DOHH2 (cell line): ENCODE measurements at regions not wholly inside any gene's neighbourhood (a gene's known extent, or its start where the extent isn't known, plus 50 kb on each side); places are given as distances from the start of the nearest gene placed in this dataset.

ENCODE experiments used
- H3F3A ChIP-seq: fragments of 200-600 bp; sonication (generic), shearing (Covaris generic); 2 replicates; pipeline ENCODE4 v1.6.0; 2016; ENCODE audit warnings: antibody characterized with exemption, mild to moderate bottlenecking; ENCODE audit not compliant: control insufficient read depth, insufficient read depth
- H3K27ac ChIP-seq: fragments of 200-600 bp; sonication (generic); 2 replicates; pipeline ENCODE4 v1.5.1; 2014; ENCODE audit warnings: low read depth, mild to moderate bottlenecking, low read length, moderate library complexity
- H3K27me3 ChIP-seq: fragments of 200-600 bp; sonication (generic); 2 replicates; pipeline ENCODE4 v1.6.1; 2014; ENCODE audit warnings: mild to moderate bottlenecking, low read length, mixed read lengths; ENCODE audit not compliant: control insufficient read depth
- H3K36me3 ChIP-seq: fragments of 200-600 bp; sonication (generic); 2 replicates; pipeline ENCODE4 v1.6.1; 2014; ENCODE audit warnings: mild to moderate bottlenecking, low read length, moderate library complexity, mixed read lengths; ENCODE audit not compliant: control insufficient read depth
- H3K4me1 ChIP-seq: fragments of 200-600 bp; sonication (generic); 2 replicates; pipeline ENCODE4 v1.6.1; 2014; ENCODE audit warnings: mild to moderate bottlenecking, low read length, mixed read lengths; ENCODE audit not compliant: control insufficient read depth
- H3K4me2 ChIP-seq: fragments of 200-600 bp; sonication (generic); 2 replicates; pipeline ENCODE4 v1.6.0; 2014; ENCODE audit warnings: mild to moderate bottlenecking, low read length, moderate library complexity
- H3K4me3 ChIP-seq: fragments of 200-600 bp; sonication (generic); 2 replicates; pipeline ENCODE4 v1.5.1; 2014; ENCODE audit warnings: mild to moderate bottlenecking, low read length, mixed read lengths
- H3K79me2 ChIP-seq: fragments of 200-600 bp; sonication (generic); 2 replicates; pipeline ENCODE4 v1.6.1; 2014; ENCODE audit warnings: mild to moderate bottlenecking, low read length, mixed read lengths; ENCODE audit not compliant: control insufficient read depth
- H3K9me2 ChIP-seq: fragments of 200-600 bp; sonication (generic); replicated peaks from 2 replicates; pipeline ENCODE4 v1.6.1; 2014; ENCODE audit warnings: mild to moderate bottlenecking, low read length, mixed read lengths; ENCODE audit not compliant: control insufficient read depth
- H3K9me3 ChIP-seq: fragments of 200-600 bp; sonication (generic); 2 replicates; pipeline ENCODE4 v1.6.1; 2014; ENCODE audit warnings: antibody characterized with exemption, low read length, mixed read lengths; ENCODE audit not compliant: control insufficient read depth, insufficient read depth
- H4K20me1 ChIP-seq: fragments of 200-600 bp; sonication (generic); 2 replicates; pipeline ENCODE4 v1.6.0; 2014; ENCODE audit warnings: low read depth, mild to moderate bottlenecking, antibody characterized with exemption, low read length, moderate library complexity; ENCODE audit not compliant: control insufficient read depth, insufficient read depth
- CTCF ChIP-seq: fragments of 200-600 bp; sonication (generic); IDR thresholded peaks from one replicate; pipeline ENCODE4 v1.5.1; 2014; ENCODE audit warnings: antibody characterized with exemption, mild to moderate bottlenecking, low read depth, low read length; ENCODE audit not compliant: poor library complexity, severe bottlenecking
- EZH2phosphoT487 ChIP-seq: fragments of 200-600 bp; sonication (generic); IDR thresholded peaks from 2 replicates; pipeline ENCODE4 v1.6.1; 2017; ENCODE audit warnings: borderline replicate concordance, mild to moderate bottlenecking, antibody characterized with exemption, low read length, moderate library complexity, mixed read lengths

DNA sequence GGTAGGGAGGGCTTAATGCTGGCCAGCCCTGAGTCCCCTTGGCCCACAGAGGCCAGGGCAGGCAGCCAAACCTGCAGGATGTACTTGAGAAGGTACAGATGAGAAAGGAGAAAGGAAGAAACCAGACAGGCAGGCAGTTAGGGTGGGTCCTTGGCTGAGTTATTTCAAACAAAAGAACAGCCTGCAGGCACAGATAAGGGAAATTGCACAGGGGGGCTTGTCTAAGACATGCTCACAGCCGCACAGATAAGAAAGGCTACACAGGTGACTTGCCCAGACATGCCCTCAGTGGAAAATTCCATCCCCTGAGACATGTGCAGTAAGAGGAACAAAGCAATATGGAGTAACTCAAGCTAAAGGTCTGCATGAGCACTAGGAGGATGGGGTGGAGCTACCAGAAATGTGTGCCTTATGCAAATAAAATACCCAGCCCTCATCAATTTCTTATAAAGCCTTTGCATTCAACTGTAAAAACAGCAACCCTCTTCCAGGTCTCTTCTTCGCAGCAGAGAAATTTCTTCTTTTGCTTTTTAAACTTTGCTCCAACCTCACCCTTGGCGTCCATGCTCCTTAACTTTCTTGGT, 158.2 kb upstream of the RGS6 start:
- no peak for TF ChIP-seq CTCF
- TF ChIP-seq EZH2phosphoT487: no peak

GRCh38 chr14:71776471-71777360, 155.5 kb upstream of the RGS6 start:
- Histone ChIP-seq H3F3A (no peaks in the 10 kb centered on the region), H3K27me3 (no peaks in the 10 kb centered on the region), H3K4me2 (no peak overlapping the region), H3K9me3 (0 out of 2 replicates have a peak, but pooled peaks cover 7% of the 10 kb centered on the region), H3K79me2 (no peaks in the 10 kb centered on the region), H4K20me1 (no peaks in the 10 kb centered on the region), H3K9me2 (no peaks in the 10 kb centered on the region), H3K27ac (no peak overlapping the region), H3K4me1 (no peaks in the 10 kb centered on the region), H3K4me3 (no peak overlapping the region), H3K36me3 (no peaks in the 10 kb centered on the region)
- TF ChIP-seq CTCF (no peak), EZH2phosphoT487 (no peak)

More for the DNA sequence above, 158.2 kb upstream of the RGS6 start:
- no peaks in the 10 kb centered on the region for H3K36me3 ChIP-seq
- H3K9me3 ChIP-seq: 0 out of 2 replicates have a peak, but pooled peaks cover 7% of the 10 kb centered on the region
- H3K79me2 ChIP-seq: no peaks in the 10 kb centered on the region
- H3K4me3 ChIP-seq: no peak overlapping the region
- no peaks in the 10 kb centered on the region for H3K4me1 ChIP-seq
- no peaks in the 10 kb centered on the region for H3F3A ChIP-seq
- no peaks in the 10 kb centered on the region for H4K20me1 ChIP-seq
- H3K27ac ChIP-seq: no peak overlapping the region
- no peak overlapping the region for H3K4me2 ChIP-seq
- no peaks in the 10 kb centered on the region for H3K9me2 ChIP-seq
- H3K27me3 ChIP-seq: no peaks in the 10 kb centered on the region

DNA sequence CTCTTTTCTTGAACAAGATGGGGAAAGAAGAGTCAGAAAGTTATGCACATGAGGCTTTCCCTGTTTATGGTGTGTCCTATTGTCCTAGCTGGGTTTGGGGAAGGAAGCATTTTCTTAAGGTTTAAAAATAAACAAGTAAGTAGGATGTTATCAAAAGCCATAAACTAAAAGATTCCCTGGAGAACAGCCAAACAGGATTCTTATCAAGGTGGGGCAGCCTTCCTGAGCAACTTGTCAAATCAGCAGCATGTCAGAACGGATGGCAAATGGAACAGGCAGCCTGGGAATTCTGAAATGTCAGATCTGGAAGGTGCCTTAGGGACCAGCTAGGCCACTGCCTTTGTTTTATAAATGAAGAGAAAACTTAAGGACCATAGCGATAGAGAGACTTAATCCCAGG, 152.2 kb upstream of the RGS6 start:
- no peak overlapping the region for H3K4me3 ChIP-seq
- no peak overlapping the region for H3K4me2 ChIP-seq
- no peak for TF ChIP-seq EZH2phosphoT487
- no peak for TF ChIP-seq CTCF
- no peaks in the 10 kb centered on the region for H4K20me1 ChIP-seq
- H3K9me3 ChIP-seq: no peaks in the 10 kb centered on the region
- no peaks in the 10 kb centered on the region for H3K9me2 ChIP-seq
- no peaks in the 10 kb centered on the region for H3K27me3 ChIP-seq
- no peaks in the 10 kb centered on the region for H3K36me3 ChIP-seq
- H3K27ac ChIP-seq: no peak overlapping the region
- H3K79me2 ChIP-seq: no peaks in the 10 kb centered on the region
- no peaks in the 10 kb centered on the region for H3F3A ChIP-seq
- H3K4me1 ChIP-seq: no peaks in the 10 kb centered on the region
